Nephron progenitor cell (in vitro differentiated cells): ENCODE measurements at regions not wholly inside any gene's neighbourhood (a gene's known extent, or its start where the extent isn't known, plus 50 kb on each side); places are given as distances from the start of the nearest gene placed in this dataset.

ENCODE experiments used
- DNase-seq: peaks from one replicate; pipeline ENCODE4 v3.0.0; 2021
- H3K27ac Mint-ChIP-seq: 2 replicates; pipeline ENCODE4 v1.8.0; 2021; ENCODE audit warnings: mild to moderate bottlenecking, moderate library complexity, mixed read lengths
- H3K27me3 Mint-ChIP-seq: 2 replicates; pipeline ENCODE4 v1.8.0; 2021; ENCODE audit warnings: mild to moderate bottlenecking, low read depth, mixed read lengths; ENCODE audit not compliant: poor library complexity
- H3K36me3 Mint-ChIP-seq: 2 replicates; pipeline ENCODE4 v1.8.0; 2021; ENCODE audit warnings: low read depth, mixed read lengths
- H3K4me1 Mint-ChIP-seq: 2 replicates; pipeline ENCODE4 v1.8.0; 2021; ENCODE audit warnings: mixed read lengths
- H3K4me3 Mint-ChIP-seq: 2 replicates; pipeline ENCODE4 v1.8.0; 2021; ENCODE audit warnings: mild to moderate bottlenecking, moderate library complexity, mixed read lengths
- H3K9me3 Mint-ChIP-seq: 2 replicates; pipeline ENCODE4 v1.8.0; 2021; ENCODE audit warnings: mild to moderate bottlenecking, moderate library complexity, mixed read lengths
- TF ChIP-seq, protein P1 (sequence below): fragments of 200-600 bp; sonication (generic); IDR thresholded peaks from 2 replicates; pipeline ENCODE4 v1.5.0; 2021; ENCODE audit warnings: antibody characterized with exemption

DNA sequence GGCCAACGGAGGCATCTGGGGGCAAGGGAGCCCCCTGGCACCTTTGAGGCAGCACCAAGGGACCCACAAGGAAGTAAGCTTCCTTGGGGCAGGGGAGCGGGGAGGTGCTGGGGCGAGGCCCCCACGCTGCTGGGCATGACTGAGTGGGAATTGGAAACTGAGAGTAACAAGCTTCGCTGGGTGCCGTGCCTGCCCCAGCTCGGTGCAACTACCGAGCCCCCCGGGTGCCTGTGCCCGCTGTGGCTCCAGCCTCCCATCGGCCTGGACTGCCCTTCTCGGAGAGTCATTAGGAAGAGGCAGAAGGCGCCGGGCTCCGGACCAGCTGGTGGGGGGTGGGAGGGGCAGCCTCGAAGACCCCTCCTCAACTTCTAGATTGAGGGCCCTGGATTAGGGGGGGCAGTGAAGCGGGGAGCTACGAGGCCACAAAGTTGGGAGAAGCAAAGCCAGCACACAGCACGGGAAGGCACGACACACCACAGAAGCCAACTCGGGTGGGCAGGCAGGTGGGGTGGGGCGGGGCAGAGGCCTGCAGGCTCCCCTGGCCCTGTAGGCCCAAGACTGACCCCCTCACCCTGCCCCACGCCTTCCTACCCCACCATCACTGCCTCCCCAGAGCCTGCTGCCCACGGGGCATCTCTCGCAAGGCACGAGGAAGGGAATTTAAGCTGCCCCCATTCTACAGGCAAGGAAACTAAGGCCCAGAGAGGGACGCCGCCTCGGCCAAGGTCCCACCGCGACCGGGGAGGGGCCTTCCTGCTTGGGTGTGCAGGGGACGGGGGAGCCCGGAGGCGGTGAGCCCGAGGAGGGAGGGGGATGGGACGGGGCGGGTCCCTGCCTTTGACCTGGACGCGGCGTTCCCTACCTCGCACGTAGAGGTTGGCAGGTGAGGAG is 83.2 kb downstream of the PTPRS start:
- peaks cover 38% of the 10 kb centered on the region for H3K9me3 Mint-ChIP-seq
- H3K4me3 Mint-ChIP-seq = no peak overlapping the region
- TF ChIP-seq, protein P1, sequence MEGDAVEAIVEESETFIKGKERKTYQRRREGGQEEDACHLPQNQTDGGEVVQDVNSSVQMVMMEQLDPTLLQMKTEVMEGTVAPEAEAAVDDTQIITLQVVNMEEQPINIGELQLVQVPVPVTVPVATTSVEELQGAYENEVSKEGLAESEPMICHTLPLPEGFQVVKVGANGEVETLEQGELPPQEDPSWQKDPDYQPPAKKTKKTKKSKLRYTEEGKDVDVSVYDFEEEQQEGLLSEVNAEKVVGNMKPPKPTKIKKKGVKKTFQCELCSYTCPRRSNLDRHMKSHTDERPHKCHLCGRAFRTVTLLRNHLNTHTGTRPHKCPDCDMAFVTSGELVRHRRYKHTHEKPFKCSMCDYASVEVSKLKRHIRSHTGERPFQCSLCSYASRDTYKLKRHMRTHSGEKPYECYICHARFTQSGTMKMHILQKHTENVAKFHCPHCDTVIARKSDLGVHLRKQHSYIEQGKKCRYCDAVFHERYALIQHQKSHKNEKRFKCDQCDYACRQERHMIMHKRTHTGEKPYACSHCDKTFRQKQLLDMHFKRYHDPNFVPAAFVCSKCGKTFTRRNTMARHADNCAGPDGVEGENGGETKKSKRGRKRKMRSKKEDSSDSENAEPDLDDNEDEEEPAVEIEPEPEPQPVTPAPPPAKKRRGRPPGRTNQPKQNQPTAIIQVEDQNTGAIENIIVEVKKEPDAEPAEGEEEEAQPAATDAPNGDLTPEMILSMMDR = no peak
- H3K4me1 Mint-ChIP-seq = no peaks in the 10 kb centered on the region
- peaks cover 88% of the 10 kb centered on the region for H3K36me3 Mint-ChIP-seq
- DNase-seq = no peak
- peak overlapping the region; percentile 29 for H3K27ac Mint-ChIP-seq
- H3K27me3 Mint-ChIP-seq = no peaks in the 10 kb centered on the region

DNA sequence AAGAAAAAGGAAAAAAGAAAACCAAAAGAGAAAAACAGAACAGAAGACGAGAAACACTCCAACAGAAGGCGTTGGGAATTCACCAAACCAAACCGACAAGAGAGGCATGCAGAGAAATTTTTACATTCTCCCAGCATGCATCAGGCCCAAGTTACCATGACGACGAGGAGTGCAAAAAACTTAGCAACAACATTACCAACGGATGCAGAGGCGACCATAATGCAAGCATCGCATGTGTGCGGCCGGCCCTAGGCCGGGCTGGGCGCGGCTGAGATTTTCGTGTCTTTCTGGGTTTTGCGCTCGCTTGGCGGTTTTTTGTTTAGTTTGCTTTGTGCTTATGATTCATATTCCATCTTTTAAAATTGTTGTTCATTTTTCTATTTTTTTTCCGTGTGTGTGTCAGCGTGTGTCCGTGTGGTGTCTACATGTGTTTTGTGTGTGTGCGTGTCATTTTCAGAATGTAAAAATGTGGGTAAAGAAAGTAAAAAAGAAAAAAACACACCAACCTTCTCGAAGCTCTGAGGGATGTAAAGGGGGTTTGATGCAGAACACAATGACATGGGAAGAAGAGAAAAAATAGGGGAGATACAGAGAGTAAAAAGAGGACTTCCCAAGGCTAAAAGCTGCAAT is 84.9 kb downstream of the PTPRS start:
- peaks cover 9% of the 10 kb centered on the region for H3K4me1 Mint-ChIP-seq
- H3K36me3 Mint-ChIP-seq = peaks cover 79% of the 10 kb centered on the region
- H3K9me3 Mint-ChIP-seq = peaks cover 38% of the 10 kb centered on the region
- H3K4me3 Mint-ChIP-seq = no peak overlapping the region
- H3K27me3 Mint-ChIP-seq = no peaks in the 10 kb centered on the region
- no peak overlapping the region for H3K27ac Mint-ChIP-seq
- DNase-seq = no peak
- TF ChIP-seq, protein P1 = no peak

DNA sequence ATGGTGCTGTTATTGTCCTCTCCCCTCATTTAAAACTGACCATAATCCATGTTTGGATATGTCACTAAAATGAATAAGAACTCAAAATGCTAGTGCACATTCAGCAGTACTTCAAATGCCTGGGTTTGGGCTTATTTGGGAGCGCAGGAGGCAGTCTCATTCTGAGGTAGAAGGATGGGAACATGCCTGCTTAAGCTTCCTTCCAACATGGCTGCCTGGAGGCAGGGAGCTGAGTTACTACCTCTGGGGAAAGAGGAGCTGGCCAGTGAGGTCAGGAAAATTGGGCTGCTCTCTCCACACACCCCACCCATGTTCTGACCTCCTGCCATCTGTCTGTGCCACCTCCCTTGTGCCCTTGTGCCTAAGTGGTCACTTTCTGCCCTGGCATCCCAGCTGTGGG is 85.7 kb downstream of the PTPRS start:
- TF ChIP-seq, protein P1 = no peak
- H3K36me3 Mint-ChIP-seq = peaks cover 79% of the 10 kb centered on the region

DNA sequence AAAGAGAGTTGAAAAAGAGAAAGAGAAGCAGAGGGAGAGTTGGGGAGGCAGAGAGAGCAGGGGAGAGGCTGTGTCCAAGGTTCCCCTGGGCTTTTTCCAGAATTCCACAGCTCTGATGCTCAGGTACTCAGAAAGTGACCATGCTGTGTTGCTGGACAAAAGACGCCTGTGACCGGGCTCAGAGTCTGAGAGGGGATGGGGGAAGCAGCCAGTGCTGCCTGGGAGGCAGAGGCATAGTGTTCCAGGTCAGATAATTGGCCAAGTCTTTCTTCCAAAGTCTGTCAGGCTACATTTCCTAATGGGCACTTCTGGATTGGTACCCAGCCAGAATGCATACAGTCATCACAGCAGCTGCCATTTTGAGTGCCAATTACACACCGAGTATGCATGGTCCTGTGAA is 86.1 kb downstream of the PTPRS start:
- no peak overlapping the region for H3K27ac Mint-ChIP-seq
- H3K4me1 Mint-ChIP-seq = peaks cover 9% of the 10 kb centered on the region
- H3K4me3 Mint-ChIP-seq = no peak overlapping the region
- no peaks in the 10 kb centered on the region for H3K27me3 Mint-ChIP-seq
- no peak for DNase-seq
- H3K36me3 Mint-ChIP-seq = peaks cover 79% of the 10 kb centered on the region
- H3K9me3 Mint-ChIP-seq = peaks cover 38% of the 10 kb centered on the region
- TF ChIP-seq, protein P1 = no peak

More for the DNA sequence above, 85.7 kb downstream of the PTPRS start:
- no peak overlapping the region for H3K27ac Mint-ChIP-seq
- H3K9me3 Mint-ChIP-seq = peaks cover 38% of the 10 kb centered on the region
- no peak overlapping the region for H3K4me3 Mint-ChIP-seq
- H3K27me3 Mint-ChIP-seq = no peaks in the 10 kb centered on the region
- DNase-seq = no peak
- H3K4me1 Mint-ChIP-seq = peaks cover 9% of the 10 kb centered on the region

DNA sequence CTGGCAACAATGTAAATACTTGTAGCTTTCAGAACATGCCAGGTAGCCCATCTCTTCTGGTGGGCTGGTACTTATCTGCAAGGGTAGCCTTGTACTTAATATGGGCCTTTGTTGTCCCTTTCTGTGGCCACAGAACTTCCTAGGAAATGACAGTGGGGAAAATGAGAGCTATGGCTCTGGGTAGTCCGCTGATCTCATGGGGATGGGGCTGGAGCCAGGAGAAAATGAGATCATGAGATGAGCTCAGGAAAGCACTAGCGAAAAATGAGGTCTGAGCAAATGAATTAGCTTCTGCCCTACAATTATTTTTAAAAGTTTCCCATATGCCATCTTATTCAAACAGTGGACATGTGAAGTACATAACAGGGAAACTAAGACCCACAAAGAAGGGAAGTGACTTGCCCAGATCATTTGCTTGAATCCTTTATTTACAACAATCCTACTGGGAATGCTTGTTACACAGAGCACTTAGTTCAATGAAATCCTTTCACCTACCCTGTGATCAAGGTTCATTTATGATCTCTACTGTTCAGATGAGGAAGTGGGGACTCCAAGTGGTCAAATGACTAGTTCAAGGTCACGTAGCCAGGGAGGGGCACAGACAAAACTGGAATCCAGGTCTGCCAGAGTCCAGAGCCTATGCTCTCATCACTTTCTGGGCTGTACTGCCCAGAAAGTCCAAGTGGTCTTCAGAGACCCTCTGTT is 87.1 kb downstream of the PTPRS start:
- Mint-ChIP-seq H3K27me3 (no peaks in the 10 kb centered on the region), H3K4me1 (peaks cover 11% of the 10 kb centered on the region), H3K36me3 (peaks cover 79% of the 10 kb centered on the region), H3K27ac (peak overlapping the region; percentile 57), H3K9me3 (peaks cover 38% of the 10 kb centered on the region), H3K4me3 (no peak overlapping the region)
- TF ChIP-seq, protein P1 = no peak
- DNase-seq = no peak
